GM18511 (cell line): ENCODE measurements at regions not wholly inside any gene's neighbourhood (a gene's known extent, or its start where the extent isn't known, plus 50 kb on each side); places are given as distances from the start of the nearest gene placed in this dataset.

ENCODE experiments used
- ATAC-seq: cut with Tn5 transposase; IDR thresholded peaks from one replicate; pipeline ENCODE4 v1.9.1; 2021; ENCODE audit warnings: mild to moderate bottlenecking, moderate library complexity; ENCODE audit not compliant: unreplicated experiment

- no peak for ATAC-seq
Measured at GRCh38 chr4:18242919-18243693, 221.6 kb upstream of the LCORL start.

- no peak for ATAC-seq
Measured at GRCh38 chr4:18241727-18242126, 220.2 kb upstream of the LCORL start.

DNA sequence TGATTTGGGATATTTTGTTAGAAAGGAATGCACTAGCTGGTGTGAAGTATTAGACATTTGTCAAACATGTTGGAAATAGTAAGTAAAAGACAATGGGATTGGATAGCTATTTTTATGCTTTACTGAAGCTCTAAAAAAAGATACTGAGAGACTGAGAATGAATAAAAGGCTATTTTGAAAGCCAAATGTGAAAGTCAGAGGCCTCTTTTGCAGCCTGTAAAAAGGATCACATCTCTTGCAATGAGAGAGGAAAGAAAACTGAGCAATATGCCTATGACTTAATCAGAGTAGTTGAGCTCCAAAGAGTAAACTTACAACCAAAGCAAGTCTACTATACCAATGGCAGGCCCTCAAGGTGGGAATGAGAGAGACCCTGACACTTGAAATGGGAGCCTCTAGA is 212.6 kb upstream of the LCORL start:
- ATAC-seq, result no peak

DNA sequence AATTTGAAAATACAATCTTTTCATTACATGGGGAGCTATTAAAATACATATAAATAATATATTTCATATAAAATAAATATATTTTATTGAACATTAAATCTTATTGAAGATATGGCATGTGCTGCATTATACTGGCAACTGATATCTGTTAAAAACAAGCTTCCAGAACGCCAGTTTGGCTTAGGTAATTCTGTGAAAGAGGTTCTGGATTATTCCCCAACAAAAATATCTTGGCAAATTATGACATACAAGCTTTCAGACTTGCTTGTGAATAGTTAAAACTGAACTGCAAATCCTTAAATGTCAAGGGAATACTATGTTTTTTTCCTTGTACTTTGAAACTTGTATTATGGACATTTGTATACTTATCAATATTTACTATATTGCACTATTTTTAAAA is 210.2 kb upstream of the LCORL start:
- ATAC-seq, result no peak

- no peak for ATAC-seq
Measured at GRCh38 chr4:18227880-18228279, 206.3 kb upstream of the LCORL start.

GRCh38 chr4:18214411-18215055 is 193.0 kb upstream of the LCORL start:
- no peak for ATAC-seq

DNA sequence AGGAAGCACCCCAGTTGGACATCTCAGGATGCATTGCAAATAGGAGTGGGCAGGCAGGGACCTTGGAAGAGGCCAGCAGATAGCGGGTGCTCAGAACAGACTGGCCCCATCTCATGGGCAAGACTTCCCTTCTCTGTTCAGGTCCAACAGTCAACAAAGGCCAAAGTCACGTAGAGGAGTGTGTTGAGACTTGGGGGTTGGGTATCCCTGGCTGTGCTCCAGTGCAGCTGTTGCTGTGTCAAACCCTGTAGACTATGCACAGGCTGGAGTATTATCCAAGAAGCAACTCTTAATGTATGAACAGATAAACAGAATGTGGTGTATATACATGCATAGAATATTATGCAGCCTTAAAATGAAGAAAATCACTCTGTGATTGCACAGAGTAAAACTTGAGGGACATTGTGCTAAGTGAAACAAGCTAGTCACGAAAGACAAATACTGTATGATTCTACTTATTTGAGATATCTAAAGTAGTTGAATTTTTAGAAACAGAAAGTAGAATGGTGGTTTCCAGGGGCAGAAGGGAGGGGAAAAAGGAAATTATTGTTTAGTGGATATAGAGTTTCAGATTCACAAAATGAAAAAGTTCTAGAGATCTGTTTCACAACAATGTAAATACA is 192.1 kb upstream of the LCORL start:
- ATAC-seq, result peak; percentile 48

DNA sequence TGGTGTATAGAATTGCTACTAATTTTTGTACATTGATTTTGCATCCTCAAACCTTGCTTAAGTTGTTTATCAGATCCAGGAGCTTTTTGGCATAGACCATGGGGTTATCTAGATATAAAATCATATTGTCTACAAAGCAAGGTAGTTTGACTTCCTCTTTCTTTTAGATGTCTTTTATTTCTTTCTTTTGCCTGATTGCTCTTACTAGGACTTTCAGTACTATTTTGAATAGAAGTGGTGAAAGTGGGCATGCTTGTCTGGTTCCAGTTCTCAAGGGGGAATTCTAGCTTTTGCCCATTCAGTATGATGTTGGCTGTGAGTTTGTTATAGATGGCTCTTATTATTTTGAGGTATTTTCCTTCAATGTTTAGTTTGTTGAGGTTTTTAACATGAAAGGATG is 187.9 kb upstream of the LCORL start:
- ATAC-seq, result peak; percentile 79

GRCh38 chr4:18203966-18204365 is 182.4 kb upstream of the LCORL start:
- peak; percentile 68 for ATAC-seq

DNA sequence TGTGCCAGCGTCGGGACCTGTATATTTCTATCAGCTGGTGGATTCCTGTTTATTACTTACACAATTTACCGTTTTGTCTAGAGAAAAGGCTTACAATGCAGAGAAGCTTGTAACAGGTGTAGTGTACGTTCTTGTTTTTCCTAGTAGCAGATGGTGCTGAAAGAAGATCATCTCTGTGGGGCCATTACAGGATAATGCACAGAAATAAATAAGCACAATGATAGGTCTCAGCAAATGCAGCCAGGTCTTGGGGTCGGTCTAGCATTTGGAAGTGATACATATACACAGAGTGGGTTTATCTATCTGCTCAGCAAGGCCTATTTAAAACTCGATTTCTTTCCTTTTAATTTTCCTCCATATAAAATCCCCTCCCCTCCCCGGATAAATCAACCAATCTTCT is 180.9 kb upstream of the LCORL start:
- no peak for ATAC-seq

GRCh38 chr4:18201885-18202284 is 180.3 kb upstream of the LCORL start:
- ATAC-seq, result no peak

GRCh38 chr4:18198653-18199052 is 177.1 kb upstream of the LCORL start:
- no peak for ATAC-seq

DNA sequence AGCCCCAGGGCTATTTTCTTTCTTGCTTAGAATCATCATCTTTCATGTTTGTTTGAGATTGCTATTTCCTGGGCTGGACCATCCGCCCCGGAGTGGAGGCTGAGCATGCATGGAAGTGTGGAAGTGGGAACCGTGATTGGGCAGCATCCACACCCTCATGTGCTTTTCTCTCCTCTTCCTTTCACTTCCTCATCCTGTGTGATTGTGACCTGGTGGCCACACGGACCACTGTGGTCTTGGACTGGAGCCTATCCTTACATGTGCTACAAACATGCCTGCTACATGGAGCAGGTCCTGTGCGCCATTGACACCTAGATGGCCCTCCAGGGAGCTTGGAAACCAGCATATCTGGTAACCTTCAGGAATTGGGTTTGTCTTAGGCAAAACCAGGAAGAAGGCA is 175.9 kb upstream of the LCORL start:
- no peak for ATAC-seq

GRCh38 chr4:18194278-18194677 is 172.7 kb upstream of the LCORL start:
- ATAC-seq, result no peak

GRCh38 chr4:18192901-18193300 is 171.3 kb upstream of the LCORL start:
- no peak for ATAC-seq

DNA sequence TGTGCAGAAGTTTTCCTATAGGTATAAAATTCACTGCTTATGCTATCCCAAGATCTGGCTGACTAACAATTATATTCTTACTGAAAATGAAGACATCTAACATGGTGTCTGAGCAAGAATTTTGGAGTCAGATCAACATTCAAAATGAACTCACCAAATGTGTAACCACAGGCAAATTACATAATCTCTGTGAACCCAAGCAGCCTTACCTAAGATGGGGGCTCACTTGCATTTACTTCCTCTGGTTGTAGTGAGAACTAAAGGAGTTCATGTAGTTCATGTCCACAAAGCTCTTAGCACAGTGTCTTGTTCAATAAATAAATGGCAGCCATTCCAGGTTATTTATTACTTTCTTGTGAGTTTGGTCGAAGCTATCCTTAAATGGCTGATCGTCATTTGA is 163.9 kb upstream of the LCORL start:
- no peak for ATAC-seq

DNA sequence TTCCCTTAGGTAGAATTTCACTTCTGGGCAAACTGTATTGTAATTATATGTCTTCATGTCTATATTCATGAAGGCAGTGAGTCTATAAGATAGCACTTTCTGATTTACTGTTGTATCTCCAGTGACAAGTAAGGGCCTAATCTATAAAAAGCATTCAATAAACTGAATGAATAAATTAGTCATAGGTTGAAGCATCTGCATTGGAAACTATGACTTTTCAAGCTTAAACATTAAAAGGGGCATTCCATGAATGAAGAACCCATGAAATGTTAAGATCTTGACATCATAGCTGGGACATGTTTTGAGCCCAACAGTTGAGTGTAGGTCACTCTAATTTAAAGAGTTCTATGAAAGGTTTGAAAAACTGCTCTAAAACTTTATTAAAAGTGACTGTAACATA is 159.3 kb upstream of the LCORL start:
- ATAC-seq, result peak; percentile 67

DNA sequence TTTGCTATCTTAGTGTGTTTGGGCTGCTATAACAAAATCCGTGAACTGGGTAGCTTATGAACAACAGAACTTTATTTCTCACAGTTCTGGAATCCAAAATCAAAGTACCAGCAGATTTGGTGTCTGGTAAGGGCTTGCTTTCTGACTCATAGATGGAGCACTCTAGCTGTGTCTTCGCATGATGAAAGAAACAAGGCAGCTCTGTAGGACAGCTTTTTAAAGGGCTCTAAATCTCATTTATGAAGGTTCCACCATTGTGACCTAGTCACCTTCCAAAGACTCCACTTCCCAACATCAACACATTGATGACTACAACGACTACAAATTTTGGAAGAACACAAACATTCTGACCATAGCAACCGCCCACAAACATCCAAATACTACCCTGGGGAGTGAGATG is 158.6 kb upstream of the LCORL start:
- no peak for ATAC-seq

DNA sequence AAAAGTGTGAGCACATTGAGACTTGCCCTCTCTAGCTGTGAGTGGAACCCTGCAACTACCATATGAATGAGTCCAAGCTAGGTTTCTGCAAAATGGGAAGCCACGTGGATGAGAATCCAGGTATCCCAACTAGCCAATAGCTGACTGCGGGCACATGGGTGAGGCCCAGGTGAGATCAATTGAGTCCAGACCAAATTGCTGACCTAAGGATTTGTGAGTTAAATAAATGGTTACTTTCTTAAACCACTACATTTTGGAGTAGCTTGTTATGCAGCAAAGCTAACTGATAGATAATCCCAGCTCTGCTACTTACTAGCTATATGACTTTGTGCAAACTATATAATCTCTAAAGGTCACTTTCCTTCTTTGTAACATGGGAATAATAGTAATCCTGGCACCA is 150.3 kb upstream of the LCORL start:
- no peak for ATAC-seq

DNA sequence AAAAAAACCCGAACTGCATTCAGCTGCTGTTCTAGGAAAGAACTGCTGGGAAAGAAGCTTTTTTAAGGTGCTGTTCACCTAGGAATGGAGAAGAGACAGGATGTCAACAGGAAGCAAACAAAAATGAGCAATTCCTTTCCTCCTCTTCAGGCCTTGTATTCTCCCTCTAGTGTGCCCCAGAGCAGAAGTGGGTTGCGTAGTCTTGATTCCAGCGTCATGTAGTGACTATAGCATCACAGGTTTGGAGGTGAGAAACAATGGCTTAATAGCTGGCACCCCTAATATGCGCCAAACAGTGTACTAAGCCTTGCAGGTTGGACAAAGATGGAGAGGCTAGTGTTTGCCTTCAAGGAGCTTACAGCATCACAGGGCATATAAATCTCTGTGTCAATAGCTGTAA is 146.3 kb upstream of the LCORL start:
- ATAC-seq, result no peak

- no peak for ATAC-seq
Measured at GRCh38 chr4:18166925-18167324, 145.4 kb upstream of the LCORL start.

- ATAC-seq, result no peak
Measured at GRCh38 chr4:18162453-18162852, 140.9 kb upstream of the LCORL start.
